HG03159 (cell line): ENCODE measurements at regions not wholly inside any gene's neighbourhood (a gene's known extent, or its start where the extent isn't known, plus 50 kb on each side); places are given as distances from the start of the nearest gene placed in this dataset.

Experiments used
- ATAC-seq: cut with Tn5 transposase; IDR thresholded peaks from one replicate; pipeline ENCODE4 v1.9.1; 2021; ENCODE audit warnings: mild to moderate bottlenecking, moderate library complexity; ENCODE audit not compliant: unreplicated experiment

GRCh38 chr11:119478711-119479285, 55.8 kb upstream of the THY1 start:
- ATAC-seq, result no peak

DNA sequence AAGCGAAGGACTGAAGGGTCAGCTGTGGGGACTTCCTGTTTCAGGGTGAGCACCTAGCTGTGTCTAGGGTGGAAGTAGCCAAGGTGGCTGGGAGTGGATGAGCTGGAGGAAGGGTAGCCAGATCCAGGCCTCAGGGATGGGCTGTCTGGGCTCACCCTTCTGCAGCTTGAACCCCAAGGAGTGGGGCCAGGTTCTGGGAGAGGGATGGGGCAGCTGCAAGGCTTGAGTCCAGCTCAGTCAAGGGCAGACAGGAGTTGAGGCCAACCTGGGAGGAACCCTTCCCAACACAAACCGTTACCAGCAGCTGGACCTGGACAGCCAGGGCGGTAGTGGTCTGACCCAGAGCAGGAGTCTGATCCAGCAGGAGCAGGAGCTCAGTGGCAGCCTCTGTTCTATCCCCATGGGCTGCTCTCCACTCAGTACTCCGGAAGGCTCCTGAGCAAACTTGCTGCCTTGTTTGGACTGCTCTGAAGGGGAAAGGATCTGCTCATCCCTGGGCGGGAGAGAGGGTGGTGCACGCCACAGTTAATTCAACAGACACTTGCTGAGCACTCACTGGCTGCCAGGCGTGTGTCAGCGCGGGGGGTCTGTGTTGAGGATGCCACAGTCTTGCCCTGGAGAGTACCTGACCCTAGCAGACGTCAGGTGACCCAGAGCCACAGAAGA, 53.8 kb upstream of the THY1 start:
- ATAC-seq, result no peak

DNA sequence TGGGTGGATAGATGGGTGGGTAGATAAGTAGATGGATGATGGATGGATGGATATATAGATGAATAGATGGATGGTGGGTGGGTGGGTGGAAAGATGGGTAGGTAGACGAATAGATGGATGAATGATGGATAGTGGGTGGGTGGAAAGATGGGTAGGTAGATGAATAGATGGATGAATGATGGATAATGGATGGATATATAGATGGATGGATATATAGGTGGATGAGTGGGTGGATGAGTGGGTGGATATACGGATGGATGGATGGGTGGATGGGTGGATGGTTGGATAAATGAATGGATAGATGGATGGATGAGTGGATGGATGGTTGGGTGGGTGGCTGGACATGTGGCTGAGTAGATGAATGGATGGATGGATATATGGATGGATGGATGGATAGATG, 53.1 kb upstream of the THY1 start:
- no peak for ATAC-seq

DNA sequence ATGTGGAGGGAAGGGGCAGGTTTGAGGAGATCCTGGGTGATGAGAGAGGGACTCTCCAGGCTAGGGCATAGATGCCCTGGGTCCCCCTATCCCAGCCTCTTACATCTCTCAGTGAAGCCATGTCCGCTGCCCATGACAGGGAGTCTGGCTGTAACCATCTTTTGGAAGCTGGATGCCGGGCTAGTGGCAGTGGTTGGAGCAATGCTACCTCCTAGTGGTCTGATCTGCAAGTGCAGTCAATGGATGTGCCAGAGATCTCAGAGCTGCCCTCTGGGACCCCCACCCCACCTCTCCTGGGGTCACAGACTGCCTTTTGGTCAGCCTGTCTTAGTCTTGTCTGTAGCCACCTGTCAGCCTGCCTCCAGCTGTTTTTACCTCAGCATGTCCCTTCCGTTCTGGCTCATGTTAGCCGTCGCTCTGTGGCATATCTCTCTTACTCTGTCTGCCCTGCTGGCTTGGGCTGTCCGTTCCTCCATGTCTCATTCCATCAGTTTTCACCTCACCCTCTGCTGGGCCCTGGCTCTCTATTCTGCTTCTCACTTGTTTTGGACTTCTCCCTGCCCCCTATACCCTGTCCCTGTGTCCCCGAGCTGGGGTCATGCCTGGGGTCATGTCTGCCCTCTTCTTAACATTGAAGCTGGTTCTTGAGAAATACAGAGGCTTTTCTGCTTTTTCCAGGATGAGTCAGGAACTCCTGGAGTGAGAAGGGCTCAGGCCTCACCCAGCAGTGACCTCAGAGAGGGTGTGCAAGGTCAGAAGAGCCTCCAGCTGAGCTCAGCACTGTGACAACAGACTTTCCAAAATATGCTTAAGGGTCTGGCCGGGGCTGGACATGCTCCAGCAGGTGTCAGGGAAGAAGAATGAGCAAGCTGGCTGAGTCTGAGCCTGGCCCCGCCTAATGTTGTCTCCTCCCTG, 52.0 kb upstream of the THY1 start:
- no peak for ATAC-seq

- ATAC-seq, result no peak
These were observed 51.1 kb upstream of the THY1 start for GRCh38 chr11:119473901-119474681.

- no peak for ATAC-seq
These were observed 50.3 kb upstream of the THY1 start for GRCh38 chr11:119473226-119473625.

GRCh38 chr11:119472856-119473222, 49.9 kb upstream of the THY1 start:
- ATAC-seq, result no peak
